Activated naive CD8-positive, alpha-beta T cell treated with anti-CD3 and anti-CD28 coated beads, Interleukin-2, amount 10 ng/mL, durations not matched to agents 7 days and 5 days (primary cell): ENCODE measurements at regions not wholly inside any gene's neighbourhood (a gene's known extent, or its start where the extent isn't known, plus 50 kb on each side); places are given as distances from the start of the nearest gene placed in this dataset.
"Not testable (repeated sequence)": the region's sequence is repeated elsewhere in the genome, so short reads cannot be mapped to it uniquely, and the experiment has no call there.

Experiments
- ATAC-seq: fragments of 150-1000 bp; cut with Tn5 transposase; one replicate; pipeline ENCODE4 v1.10.0; 2021; ENCODE audit warnings: low read depth, moderate library complexity
- POLR2A ChIA-PET: fragments of 350-600 bp; sonication (Branson Sonifier 250); formaldehyde crosslinking; loops from one replicate; lab custom pipeline; 2021; ENCODE audit warnings: antibody characterized with exemption; lab: Charles Lee
- DNase-seq: peaks from one replicate; pipeline ENCODE4 v3.0.0; 2021
- H3K27ac Mint-ChIP-seq: one replicate; pipeline ENCODE4 v1.8.0; 2022; ENCODE audit warnings: mild to moderate bottlenecking, mixed read lengths
- H3K27me3 Mint-ChIP-seq: one replicate; pipeline ENCODE4 v1.8.0; 2022; ENCODE audit warnings: mild to moderate bottlenecking, moderate library complexity, mixed read lengths
- H3K36me3 Mint-ChIP-seq: one replicate; pipeline ENCODE4 v1.8.0; 2021; ENCODE audit warnings: mild to moderate bottlenecking, mixed read lengths
- H3K4me1 Mint-ChIP-seq: one replicate; pipeline ENCODE4 v1.8.0; 2021; ENCODE audit warnings: mixed read lengths
- H3K4me3 Mint-ChIP-seq: one replicate; pipeline ENCODE4 v1.8.0; 2022; ENCODE audit warnings: mild to moderate bottlenecking, moderate library complexity, mixed read lengths
- H3K9me3 Mint-ChIP-seq: one replicate; pipeline ENCODE4 v1.8.0; 2021; ENCODE audit warnings: mixed read lengths

- Mint-ChIP-seq H3K36me3 (no peaks in the 10 kb centered on the region), H3K27ac (no peak overlapping the region), H3K4me1 (no peaks in the 10 kb centered on the region), H3K9me3 (no peaks in the 10 kb centered on the region), H3K27me3 (peaks cover 4% of the 10 kb centered on the region), H3K4me3 (no peak overlapping the region)
- no peak for ATAC-seq
- no peak for DNase-seq
- POLR2A ChIA-PET = no interaction called here
Observed at GRCh38 chr4:124046190-124046589, 649.6 kb downstream of the SPRY1 start.

GRCh38 chr4:124053872-124054538, 657.4 kb downstream of the SPRY1 start:
- no peak for DNase-seq
- POLR2A ChIA-PET = no interaction called here
- Mint-ChIP-seq H3K4me1 (no peaks in the 10 kb centered on the region), H3K27me3 (peaks cover 3% of the 10 kb centered on the region), H3K4me3 (no peak overlapping the region), H3K9me3 (no peaks in the 10 kb centered on the region), H3K27ac (no peak overlapping the region), H3K36me3 (no peaks in the 10 kb centered on the region)
- ATAC-seq = no peak

- no peaks in the 10 kb centered on the region for H3K9me3 Mint-ChIP-seq
- no peak overlapping the region for H3K4me3 Mint-ChIP-seq
- no peaks in the 10 kb centered on the region for H3K4me1 Mint-ChIP-seq
- H3K27me3 Mint-ChIP-seq = peaks cover 3% of the 10 kb centered on the region
- ATAC-seq = no peak
- no peak overlapping the region for H3K27ac Mint-ChIP-seq
- H3K36me3 Mint-ChIP-seq = no peaks in the 10 kb centered on the region
- DNase-seq = no peak
- POLR2A ChIA-PET = no interaction called here
Observed at GRCh38 chr4:124055336-124055735, 657.2 kb downstream of the ANKRD50 start.

- Mint-ChIP-seq H3K36me3 (no peaks in the 10 kb centered on the region), H3K27ac (no peak overlapping the region), H3K4me3 (no peak overlapping the region), H3K27me3 (peaks cover 4% of the 10 kb centered on the region), H3K4me1 (no peaks in the 10 kb centered on the region), H3K9me3 (no peaks in the 10 kb centered on the region)
- POLR2A ChIA-PET = no interaction called here
- ATAC-seq (no peak), DNase-seq (no peak)
Observed at GRCh38 chr4:124055896-124056295, 656.6 kb downstream of the ANKRD50 start.

GRCh38 chr4:124060261-124060918, 652.1 kb downstream of the ANKRD50 start:
- ATAC-seq = no peak
- H3K27me3 Mint-ChIP-seq = peaks cover 4% of the 10 kb centered on the region

GRCh38 chr4:124061413-124061812, 651.1 kb downstream of the ANKRD50 start:
- Mint-ChIP-seq H3K27me3 (peaks cover 4% of the 10 kb centered on the region), H3K9me3 (no peaks in the 10 kb centered on the region), H3K36me3 (no peaks in the 10 kb centered on the region), H3K27ac (no peak overlapping the region), H3K4me1 (no peaks in the 10 kb centered on the region), H3K4me3 (no peak overlapping the region)
- POLR2A ChIA-PET = no interaction called here
- DNase-seq (no peak), ATAC-seq (no peak)

More at GRCh38 chr4:124060261-124060918, 652.1 kb downstream of the ANKRD50 start:
- Mint-ChIP-seq H3K4me1 (no peaks in the 10 kb centered on the region), H3K4me3 (no peak overlapping the region), H3K9me3 (no peaks in the 10 kb centered on the region), H3K27ac (no peak overlapping the region), H3K36me3 (no peaks in the 10 kb centered on the region)
- POLR2A ChIA-PET = no interaction called here
- DNase-seq = no peak

GRCh38 chr4:124065422-124065821, 647.1 kb downstream of the ANKRD50 start:
- no peak overlapping the region for H3K27ac Mint-ChIP-seq
- H3K4me1 Mint-ChIP-seq = no peaks in the 10 kb centered on the region
- POLR2A ChIA-PET = no interaction called here
- ATAC-seq = no peak
- H3K4me3 Mint-ChIP-seq = no peak overlapping the region
- H3K9me3 Mint-ChIP-seq = peaks cover 3% of the 10 kb centered on the region
- no peaks in the 10 kb centered on the region for H3K27me3 Mint-ChIP-seq
- no peak for DNase-seq
- H3K36me3 Mint-ChIP-seq = no peaks in the 10 kb centered on the region

GRCh38 chr4:124065936-124066335, 646.6 kb downstream of the ANKRD50 start:
- H3K27ac Mint-ChIP-seq = no peak overlapping the region
- no peaks in the 10 kb centered on the region for H3K36me3 Mint-ChIP-seq
- POLR2A ChIA-PET = no interaction called here
- no peak overlapping the region for H3K4me3 Mint-ChIP-seq
- no peak for DNase-seq
- H3K27me3 Mint-ChIP-seq = no peaks in the 10 kb centered on the region
- peaks cover 6% of the 10 kb centered on the region for H3K9me3 Mint-ChIP-seq
- H3K4me1 Mint-ChIP-seq = no peaks in the 10 kb centered on the region
- no peak for ATAC-seq

- Mint-ChIP-seq H3K36me3 (no peaks in the 10 kb centered on the region), H3K9me3 (peaks cover 7% of the 10 kb centered on the region), H3K27ac (no peak overlapping the region), H3K4me3 (no peak overlapping the region), H3K27me3 (no peaks in the 10 kb centered on the region), H3K4me1 (no peaks in the 10 kb centered on the region)
- ATAC-seq (no peak), DNase-seq (no peak)
- POLR2A ChIA-PET = no interaction called here
Observed at GRCh38 chr4:124066595-124066994, 645.9 kb downstream of the ANKRD50 start.

GRCh38 chr4:124067046-124067445, 645.5 kb downstream of the ANKRD50 start:
- Mint-ChIP-seq H3K27ac (no peak overlapping the region), H3K9me3 (peaks cover 8% of the 10 kb centered on the region), H3K4me1 (no peaks in the 10 kb centered on the region), H3K4me3 (no peak overlapping the region), H3K36me3 (no peaks in the 10 kb centered on the region), H3K27me3 (no peaks in the 10 kb centered on the region)
- POLR2A ChIA-PET = no interaction called here
- ATAC-seq (no peak), DNase-seq (no peak)

GRCh38 chr4:124070688-124071484, 641.6 kb downstream of the ANKRD50 start:
- no peak overlapping the region for H3K27ac Mint-ChIP-seq
- H3K4me1 Mint-ChIP-seq = no peaks in the 10 kb centered on the region
- H3K4me3 Mint-ChIP-seq = no peak overlapping the region
- H3K36me3 Mint-ChIP-seq = no peaks in the 10 kb centered on the region
- H3K9me3 Mint-ChIP-seq = peaks cover 8% of the 10 kb centered on the region
- no peak for ATAC-seq
- H3K27me3 Mint-ChIP-seq = no peaks in the 10 kb centered on the region
- no peak for DNase-seq
- POLR2A ChIA-PET = no interaction called here

GRCh38 chr4:124075276-124075675, 637.3 kb downstream of the ANKRD50 start:
- H3K27ac Mint-ChIP-seq, POLR2A ChIA-PET, H3K27me3 Mint-ChIP-seq, DNase-seq, H3K4me3 Mint-ChIP-seq, H3K9me3 Mint-ChIP-seq, H3K36me3 Mint-ChIP-seq, ATAC-seq, H3K4me1 Mint-ChIP-seq: not testable (repeated sequence)

GRCh38 chr4:124079174-124079780, 633.3 kb downstream of the ANKRD50 start:
- Mint-ChIP-seq H3K27me3 (no peaks in the 10 kb centered on the region), H3K9me3 (no peaks in the 10 kb centered on the region), H3K4me3 (no peak overlapping the region), H3K4me1 (no peaks in the 10 kb centered on the region), H3K27ac (no peak overlapping the region), H3K36me3 (no peaks in the 10 kb centered on the region)
- no peak for ATAC-seq
- POLR2A ChIA-PET = no interaction called here
- no peak for DNase-seq
